H1 (cell line): ENCODE measurements at regions not wholly inside any gene's neighbourhood (a gene's known extent, or its start where the extent isn't known, plus 50 kb on each side); places are given as distances from the start of the nearest gene placed in this dataset.

ENCODE experiments used
- CTCF ChIA-PET: fragments of 300-600 bp; sonication (Branson Sonifier 250); formaldehyde crosslinking; loops from one replicate; lab custom pipeline; 2021; ENCODE audit not compliant: partially characterized antibody; lab: Charles Lee
- POLR2A ChIA-PET: fragments of 300-600 bp; sonication (Branson Sonifier 250); formaldehyde crosslinking; loops from one replicate; lab custom pipeline; 2021; ENCODE audit warnings: inconsistent platforms; ENCODE audit not compliant: partially characterized antibody; lab: Charles Lee
- DNase-seq, 2 experiments: peaks; one replicate each; pipeline versions ENCODE4 v3.0.0 to v3.0.0-alpha.2; 2010 to 2022; ENCODE audit warnings: low spot score in 2 of 2, low read depth in 1 of 2, mixed read lengths in 1 of 2
- FAIRE-seq: peaks from 2 replicates; lab custom pipeline; 2011; peaks lifted over from hg19 to GRCh38; lab: Jason Lieb, UNC
- H2AFZ ChIP-seq: 2 replicates; pipeline ENCODE4 v1.8.1; 2012; ENCODE audit warnings: low read length, inconsistent platforms
- H2AK5ac ChIP-seq: 2 replicates; pipeline ENCODE4 v1.6.1; 2013; ENCODE audit warnings: low read depth, low read length
- H2BK120ac ChIP-seq: replicated peaks from 2 replicates; pipeline ENCODE3; 2013; ENCODE audit warnings: low read depth, low read length, inconsistent platforms
- H2BK12ac ChIP-seq: 2 replicates; pipeline ENCODE4 v1.6.1; 2013; ENCODE audit warnings: low read depth, low read length
- H2BK15ac ChIP-seq: 2 replicates; pipeline ENCODE4 v1.6.1; 2013; ENCODE audit warnings: low read length
- H2BK20ac ChIP-seq: 2 replicates; pipeline ENCODE4 v1.6.1; 2013; ENCODE audit warnings: low read length
- H2BK5ac ChIP-seq: 2 replicates; pipeline ENCODE4 v1.6.1; 2013; ENCODE audit warnings: low read depth, low read length
- H3K14ac ChIP-seq: 2 replicates; pipeline ENCODE4 v1.6.1; 2013; ENCODE audit warnings: inconsistent platforms; ENCODE audit not compliant: insufficient read length
- H3K18ac ChIP-seq: 2 replicates; pipeline ENCODE4 v1.6.1; 2013; ENCODE audit warnings: low read length; ENCODE audit errors: extremely low read depth
- H3K23ac ChIP-seq: 2 replicates; pipeline ENCODE4 v1.6.1; 2013; ENCODE audit warnings: inconsistent platforms; ENCODE audit not compliant: insufficient read length
- H3K23me2 ChIP-seq: 2 replicates; pipeline ENCODE4 v1.6.1; 2013; ENCODE audit warnings: low read depth, low read length
- H3K27ac ChIP-seq: 2 replicates; pipeline ENCODE4 v1.6.1; 2011; ENCODE audit warnings: low read depth, low read length, inconsistent platforms
- H3K27me3 ChIP-seq, 4 experiments: replicated peaks in 1 of 4; 1 replicate in 1 of 4; 2 replicates in 3 of 4; pipeline versions ENCODE4 v1.6.1 to v1.8.1; 2011 to 2013; ENCODE audit warnings: low read length in 3 of 4, mild to moderate bottlenecking in 3 of 4, inconsistent platforms in 2 of 4, mixed read lengths in 2 of 4, moderate library complexity in 1 of 4; ENCODE audit not compliant: control insufficient read depth in 3 of 4, insufficient read depth in 3 of 4; ENCODE audit errors: extremely low read depth in 1 of 4
- H3K36me3 ChIP-seq, 4 experiments: 2 replicates each; pipeline versions ENCODE4 v1.6.1 to v1.8.1; 2011 to 2013; ENCODE audit warnings: mild to moderate bottlenecking in 4 of 4, low read length in 3 of 4, moderate library complexity in 2 of 4, control low read depth in 1 of 4, inconsistent platforms in 1 of 4; ENCODE audit not compliant: insufficient read depth in 4 of 4, control insufficient read depth in 2 of 4
- H3K4ac ChIP-seq: replicated peaks from 2 replicates; pipeline ENCODE3; 2013; ENCODE audit warnings: low read length, low read depth, mixed read lengths, inconsistent platforms; ENCODE audit not compliant: insufficient read length
- H3K4me1 ChIP-seq, 4 experiments: replicated peaks in 1 of 4; 1 replicate in 1 of 4; 2 replicates in 3 of 4; pipeline versions ENCODE4 v1.6.1 to v1.8.1; 2011 to 2013; ENCODE audit warnings: low read length in 3 of 4, inconsistent platforms in 2 of 4, mixed read lengths in 1 of 4; ENCODE audit not compliant: insufficient read depth in 4 of 4, control insufficient read depth in 3 of 4
- H3K4me2 ChIP-seq, 2 experiments: 2 replicates each; pipeline versions ENCODE4 v1.6.1 to v1.8.1; 2011 to 2013; ENCODE audit warnings: low read depth in 2 of 2, low read length in 2 of 2, control low read depth in 1 of 2, inconsistent platforms in 1 of 2, mild to moderate bottlenecking in 1 of 2; ENCODE audit not compliant: insufficient read depth in 1 of 2
- H3K4me3 ChIP-seq, 4 experiments: fragments of 200-600, 300-600 bp in 1 of 4; sonication (generic), shearing (Covaris generic), sonication (Bioruptor Twin) in 1 of 4; 2 replicates each; pipeline versions ENCODE4 v1.5.1 to v1.8.1; 2011 to 2016; ENCODE audit warnings: low read length in 4 of 4, low read depth in 3 of 4, control low read depth in 2 of 4, inconsistent platforms in 2 of 4, mild to moderate bottlenecking in 2 of 4, mixed read lengths in 1 of 4, moderate library complexity in 1 of 4; ENCODE audit not compliant: insufficient read depth in 2 of 4; ENCODE audit errors: extremely low read depth in 1 of 4
- H3K56ac ChIP-seq: replicated peaks from 2 replicates; pipeline ENCODE3; 2013; ENCODE audit warnings: low read depth, mild to moderate bottlenecking, mixed read lengths, low read length, inconsistent platforms; ENCODE audit not compliant: insufficient read length
- H3K79me1 ChIP-seq: 2 replicates; pipeline ENCODE4 v1.6.1; 2013; ENCODE audit warnings: low read depth, low read length, control low read depth
- H3K79me2 ChIP-seq, 2 experiments: 2 replicates each; pipeline versions ENCODE4 v1.6.1 to v1.8.1; 2012 to 2013; ENCODE audit warnings: low read length in 2 of 2, mild to moderate bottlenecking in 2 of 2, inconsistent platforms in 1 of 2; ENCODE audit not compliant: insufficient read depth in 2 of 2, control insufficient read depth in 1 of 2
- H3K9ac ChIP-seq, 4 experiments: replicated peaks in 1 of 4; 1 replicate in 1 of 4; 2 replicates in 3 of 4; pipeline versions ENCODE4 v1.6.1 to v1.8.1; 2011 to 2013; ENCODE audit warnings: low read depth in 3 of 4, low read length in 3 of 4, control low read depth in 2 of 4, mild to moderate bottlenecking in 2 of 4, moderate library complexity in 2 of 4, inconsistent platforms in 1 of 4; ENCODE audit errors: extremely low read depth in 1 of 4
- H3K9me3 ChIP-seq, 2 experiments: 2 replicates each; pipeline versions ENCODE4 v1.6.1 to v1.8.1; 2012 to 2013; ENCODE audit warnings: mild to moderate bottlenecking in 2 of 2, moderate library complexity in 2 of 2, control low read depth in 1 of 2, inconsistent platforms in 1 of 2, low read depth in 1 of 2, low read length in 1 of 2, mixed read lengths in 1 of 2; ENCODE audit not compliant: insufficient read depth in 2 of 2
- H4K20me1 ChIP-seq, 2 experiments: replicated peaks in 1 of 2; 2 replicates each; pipeline versions ENCODE3 to v1.8.1; 2011 to 2013; ENCODE audit warnings: inconsistent platforms in 2 of 2, low read length in 2 of 2, mild to moderate bottlenecking in 1 of 2; ENCODE audit not compliant: insufficient read depth in 2 of 2, control insufficient read depth in 1 of 2
- H4K5ac ChIP-seq: 2 replicates; pipeline ENCODE4 v1.6.1; 2013; ENCODE audit warnings: low read length, low read depth, mixed read lengths, inconsistent platforms; ENCODE audit not compliant: insufficient read length
- H4K8ac ChIP-seq: 2 replicates; pipeline ENCODE4 v1.8.0; 2013; ENCODE audit warnings: mild to moderate bottlenecking, moderate library complexity, low read length, inconsistent platforms; ENCODE audit not compliant: insufficient read depth; ENCODE audit errors: extremely low read depth
- H4K91ac ChIP-seq: replicated peaks from 2 replicates; pipeline ENCODE3; 2013; ENCODE audit warnings: low read length, mixed read lengths, inconsistent platforms; ENCODE audit not compliant: insufficient read length
- GTF2F1 ChIP-seq: IDR thresholded peaks from 2 replicates; pipeline ENCODE4 v1.6.1; 2012; ENCODE audit warnings: low read depth, low read length, improper control_type of control experiment, borderline replicate concordance
- WGBS, 2 experiments: shearing (Covaris generic) in 1 of 2; methylation state at CpG; one replicate each; pipeline versions ENCODE4 v1.1.6 to v1.1.7; 2013 to 2015; ENCODE audit warnings: low lambda C conversion rate in 2 of 2, mixed read lengths in 2 of 2, inconsistent platforms in 1 of 2, low coverage in 1 of 2, missing lambda C conversion rate in 1 of 2; ENCODE audit not compliant: insufficient replicate concordance in 2 of 2, insufficient coverage in 1 of 2, insufficient read length in 1 of 2; ENCODE audit errors: extremely low coverage in 1 of 2, missing lambda C conversion rate in 1 of 2; 5-methylcytosine and 5-hydroxymethylcytosine counted together

GRCh38 chr1:217244971-217245370, 385.9 kb downstream of the GPATCH2 start:
- Histone ChIP-seq H3K14ac (no peak overlapping the region), H3K79me2 (no peaks in the 10 kb centered on the region), H3K4me3 (no peak overlapping the region), H3K4ac (no peak overlapping the region), H3K36me3 (no peaks in the 10 kb centered on the region; a peak in 1 of 8 replicates), H3K9ac (no peak overlapping the region), H4K8ac (no peak overlapping the region), H3K27me3 (no peaks in the 10 kb centered on the region), H3K4me2 (no peak overlapping the region), H3K23me2 (no peaks in the 10 kb centered on the region), H3K18ac (no peak overlapping the region), H4K91ac (no peak overlapping the region), H2AFZ (no peak overlapping the region), H2BK5ac (no peak overlapping the region), H3K9me3 (no peaks in the 10 kb centered on the region), H3K27ac (no peak overlapping the region), H4K20me1 (no peaks in the 10 kb centered on the region), H3K4me1 (no peaks in the 10 kb centered on the region), H2AK5ac (no peak overlapping the region), H3K56ac (no peak overlapping the region), H2BK12ac (no peak overlapping the region), H4K5ac (no peak overlapping the region), H2BK15ac (no peak overlapping the region), H2BK120ac (no peak overlapping the region), H3K23ac (no peak overlapping the region), H2BK20ac (no peak overlapping the region), H3K79me1 (no peaks in the 10 kb centered on the region)
- DNase-seq (no peak), FAIRE-seq (no peak)
- ChIA-PET CTCF (interaction anchor here (0.9 to 1.1 kb wide), 3 partner anchors 10 to 416 kb away, joined by 3 read pairs; no protein-coding TSS in a partner anchor), POLR2A (no interaction called here)
- 96% methylated on average over 5 of the region's 5 CpGs; no CpG with 5 or more reads in 1 of the 2 experiments for WGBS, 2 experiments
- no peak for TF ChIP-seq GTF2F1
